HG02840 (cell line): ENCODE measurements at regions not wholly inside any gene's neighbourhood (a gene's known extent, or its start where the extent isn't known, plus 50 kb on each side); places are given as distances from the start of the nearest gene placed in this dataset.
"Not testable (repeated sequence)": the region's sequence is repeated elsewhere in the genome, so short reads cannot be mapped to it uniquely, and the experiment has no call there.

ENCODE experiments used
- ATAC-seq: cut with Tn5 transposase; IDR thresholded peaks from one replicate; pipeline ENCODE4 v1.9.1; 2021; ENCODE audit warnings: mild to moderate bottlenecking, moderate library complexity, moderate number of reproducible peaks; ENCODE audit not compliant: unreplicated experiment, low FRiP score

DNA sequence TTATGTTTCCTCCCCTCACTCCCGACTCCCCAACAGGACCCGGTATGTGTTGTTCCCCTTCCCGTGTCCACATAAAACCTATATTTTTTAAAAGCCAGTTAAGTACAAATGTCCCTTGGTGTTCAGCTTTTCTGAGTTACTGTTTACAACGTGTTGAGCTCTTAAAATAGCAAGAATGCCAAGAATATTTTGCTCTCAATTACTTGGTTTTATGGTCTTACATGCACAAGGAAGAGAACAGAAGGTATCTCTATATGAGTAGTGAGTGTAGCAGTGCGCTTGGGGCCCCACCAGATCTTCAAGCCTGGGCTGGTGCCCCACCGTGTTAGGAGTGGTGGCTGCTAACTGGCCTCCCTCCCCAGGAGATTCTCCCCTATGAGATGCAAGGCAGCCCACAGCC lies 75.3 kb downstream of the RIN2 start:
- no peak for ATAC-seq

DNA sequence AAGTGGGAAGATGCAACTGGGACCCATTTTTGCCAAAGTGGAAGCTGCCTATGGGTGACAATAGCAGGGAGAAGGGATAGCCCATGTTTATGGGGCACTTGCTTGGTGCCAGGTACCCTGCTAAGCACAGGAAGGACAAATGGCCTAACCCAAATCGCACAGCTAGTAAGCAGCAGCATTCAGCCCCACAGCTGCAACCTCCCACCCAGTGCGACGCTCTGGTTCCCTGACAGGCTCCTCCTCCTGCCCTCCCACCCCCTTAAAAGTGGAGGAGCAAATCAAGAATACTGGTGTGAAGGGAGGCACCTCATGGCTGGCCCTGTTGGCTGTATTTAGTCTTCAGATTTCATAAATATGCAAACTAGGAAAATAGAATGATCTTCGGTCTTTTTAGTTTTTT lies 76.2 kb downstream of the RIN2 start:
- ATAC-seq: no peak

DNA sequence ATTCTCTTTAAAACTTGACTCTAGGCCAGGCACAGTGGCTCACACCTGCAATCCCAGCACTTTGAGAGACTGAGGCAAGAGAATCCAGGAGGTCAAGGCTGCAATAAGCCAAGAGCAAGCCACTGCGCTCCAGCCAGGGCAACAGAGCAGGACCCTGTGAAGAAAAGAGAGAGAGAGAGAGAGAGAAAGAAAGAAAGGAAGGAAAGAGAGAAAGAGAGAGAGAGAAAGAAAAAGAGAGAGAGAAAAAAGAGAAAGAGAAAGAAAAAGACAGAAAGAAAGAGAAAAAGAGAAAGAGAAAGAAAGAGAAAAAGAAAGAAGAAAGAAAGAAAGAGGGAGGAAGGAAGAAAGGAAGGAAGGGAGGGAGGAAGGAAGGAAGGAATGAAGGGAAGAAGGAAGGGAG lies 76.7 kb downstream of the RIN2 start:
- no peak for ATAC-seq

DNA sequence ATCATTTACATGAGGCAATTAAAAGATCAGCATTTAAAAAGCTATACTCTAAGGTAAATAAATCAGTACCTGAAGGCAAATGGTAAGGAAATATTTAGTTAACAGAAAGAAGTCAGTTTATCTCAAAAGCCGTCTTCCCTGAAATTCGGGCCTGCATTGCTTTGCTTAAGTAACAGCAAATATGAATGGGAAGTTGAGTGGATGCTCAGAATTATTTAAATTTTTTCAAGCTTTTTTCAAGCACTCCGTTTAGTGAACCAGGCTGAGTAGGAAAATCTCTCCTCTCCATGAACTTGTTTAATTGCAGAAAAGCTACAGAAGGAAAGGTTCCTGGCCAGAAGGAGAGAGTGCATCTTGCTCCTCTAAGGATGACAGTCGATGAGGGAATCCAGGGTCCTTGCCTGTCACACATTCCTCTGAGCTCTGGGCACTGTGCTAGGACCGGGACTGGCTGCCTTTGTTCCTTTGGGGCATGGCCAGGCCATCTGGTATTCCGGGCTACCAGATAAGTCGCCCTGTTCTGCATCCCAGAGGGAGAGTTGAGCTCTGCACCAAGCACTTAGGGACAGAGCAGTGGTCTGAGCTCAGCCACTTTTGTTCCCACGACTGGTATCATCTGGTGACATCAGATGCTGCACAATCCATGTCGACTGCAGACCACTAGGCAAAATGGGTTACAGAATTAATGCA lies 77.6 kb downstream of the RIN2 start:
- ATAC-seq: no peak

DNA sequence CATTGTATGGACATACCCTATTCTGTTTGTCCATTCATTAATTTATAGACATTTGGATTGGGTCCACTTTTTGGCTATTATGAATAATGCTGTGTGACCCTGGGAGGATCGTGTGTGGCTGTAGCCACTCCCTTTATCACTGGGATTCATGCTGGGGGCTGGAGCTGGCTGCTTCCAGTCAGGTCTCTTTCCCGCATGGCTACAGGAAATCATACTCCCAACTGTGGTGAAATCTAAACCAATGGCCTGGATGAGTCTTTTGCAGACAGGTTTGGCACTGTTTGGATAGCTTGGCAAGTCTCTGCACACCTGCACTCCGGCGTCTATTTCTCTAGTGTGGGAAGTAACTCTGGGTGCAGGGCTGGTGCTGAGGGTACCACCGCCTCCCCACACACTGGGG lies 80.4 kb downstream of the RIN2 start:
- no peak for ATAC-seq

DNA sequence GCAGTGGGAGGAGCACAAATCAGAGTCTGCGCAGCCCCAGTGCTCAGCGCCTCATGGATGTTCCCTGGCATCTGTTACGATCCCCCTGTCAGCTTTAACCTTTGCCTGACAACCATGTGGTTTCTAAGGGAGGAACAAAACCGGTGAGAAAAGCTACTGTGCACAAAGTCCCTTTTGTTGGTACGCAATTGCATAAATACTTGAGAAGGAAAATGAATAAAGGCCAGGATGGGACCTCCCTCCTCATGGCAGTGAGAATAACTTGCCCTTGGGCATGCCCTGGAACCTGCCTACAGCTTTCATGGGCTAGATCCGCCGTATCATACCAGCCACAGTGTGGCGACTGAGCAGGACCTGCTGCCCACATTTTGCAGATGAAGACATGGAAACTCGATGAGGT lies 81.0 kb downstream of the RIN2 start:
- no peak for ATAC-seq

DNA sequence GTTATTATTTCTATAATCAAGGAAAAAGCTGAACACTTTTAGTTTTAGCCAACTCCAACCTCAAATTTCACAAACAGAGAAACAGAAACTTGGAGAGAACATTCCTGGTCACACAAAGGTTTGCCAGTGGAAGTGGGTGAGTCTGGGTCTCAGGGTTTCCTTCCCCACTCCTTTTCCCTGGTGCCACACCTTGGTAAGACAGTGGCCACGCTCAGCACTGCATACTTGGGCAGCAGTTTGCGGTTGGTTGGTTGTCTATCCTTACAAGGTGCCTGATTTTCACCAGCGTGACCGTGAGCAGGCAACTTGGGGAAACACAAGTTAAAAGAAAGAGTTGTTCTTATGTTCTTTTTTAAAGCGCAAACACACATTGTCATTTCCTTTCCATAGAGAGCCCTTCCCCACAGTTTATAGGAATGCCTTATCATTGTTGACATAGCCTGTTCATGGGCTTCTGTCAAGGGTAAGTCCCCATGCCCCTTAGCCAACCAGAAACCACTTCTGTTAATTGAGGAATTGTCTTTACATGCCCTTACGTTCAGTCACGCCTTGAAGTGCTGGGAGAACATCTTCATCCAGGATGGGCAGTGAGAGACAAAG lies 82.2 kb downstream of the RIN2 start:
- no peak for ATAC-seq

DNA sequence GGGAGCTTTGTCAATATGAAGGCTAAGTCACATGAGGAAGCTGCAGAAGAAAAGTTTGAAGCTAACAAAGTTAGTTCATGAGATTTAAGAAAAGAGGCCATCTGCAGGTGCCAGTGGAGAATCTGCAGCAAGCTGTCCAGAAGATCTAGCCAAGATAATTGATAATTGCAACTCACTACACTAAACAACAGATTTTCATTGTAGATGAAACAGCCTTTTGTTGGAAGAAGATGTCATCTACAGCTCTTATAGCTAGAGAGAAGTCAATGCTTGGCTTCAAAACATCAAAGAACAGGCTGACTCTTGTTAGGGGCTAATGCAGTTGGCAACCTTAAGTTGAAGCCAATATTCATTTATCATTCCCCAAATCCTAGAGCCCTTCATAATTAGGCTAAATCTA lies 83.7 kb downstream of the RIN2 start:
- ATAC-seq: no peak

DNA sequence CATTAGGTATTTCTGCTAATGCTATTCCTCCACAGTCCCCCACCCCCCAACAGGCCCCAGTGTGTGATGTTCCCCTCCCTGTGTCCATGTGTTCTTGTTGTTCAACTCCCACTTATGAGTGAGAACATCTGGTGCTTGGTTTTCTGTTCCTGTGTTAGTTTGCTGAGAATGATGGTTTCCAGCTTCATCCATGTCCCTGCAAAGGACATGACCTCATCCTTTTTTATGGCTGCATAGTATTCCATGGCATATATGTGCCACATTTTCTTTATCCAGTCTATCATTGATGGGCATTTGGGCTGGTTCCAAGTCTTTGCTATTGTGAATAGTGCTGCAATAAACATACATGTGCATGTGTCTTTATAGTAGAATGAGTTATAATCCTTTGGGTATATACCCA lies 86.8 kb downstream of the RIN2 start:
- not testable (repeated sequence) for ATAC-seq

DNA sequence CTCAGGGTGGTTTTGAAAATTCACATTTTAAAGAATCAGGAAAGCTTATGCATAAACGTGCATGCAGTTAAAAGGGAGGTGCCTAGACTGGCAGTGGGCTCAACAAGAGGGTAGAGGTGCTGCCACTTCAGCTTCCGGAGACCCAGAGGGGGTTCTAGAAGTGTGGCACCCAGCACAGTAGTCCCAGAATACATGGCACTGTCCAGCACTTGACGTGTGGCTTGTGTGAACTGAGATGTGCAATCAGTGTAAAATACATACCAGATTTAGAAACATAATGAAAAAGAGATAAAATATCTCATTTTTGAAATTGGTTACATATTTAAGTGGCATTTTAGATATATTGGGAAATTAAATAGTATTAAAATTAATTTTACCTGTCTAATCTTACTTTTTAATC lies 89.3 kb downstream of the RIN2 start:
- ATAC-seq: no peak

DNA sequence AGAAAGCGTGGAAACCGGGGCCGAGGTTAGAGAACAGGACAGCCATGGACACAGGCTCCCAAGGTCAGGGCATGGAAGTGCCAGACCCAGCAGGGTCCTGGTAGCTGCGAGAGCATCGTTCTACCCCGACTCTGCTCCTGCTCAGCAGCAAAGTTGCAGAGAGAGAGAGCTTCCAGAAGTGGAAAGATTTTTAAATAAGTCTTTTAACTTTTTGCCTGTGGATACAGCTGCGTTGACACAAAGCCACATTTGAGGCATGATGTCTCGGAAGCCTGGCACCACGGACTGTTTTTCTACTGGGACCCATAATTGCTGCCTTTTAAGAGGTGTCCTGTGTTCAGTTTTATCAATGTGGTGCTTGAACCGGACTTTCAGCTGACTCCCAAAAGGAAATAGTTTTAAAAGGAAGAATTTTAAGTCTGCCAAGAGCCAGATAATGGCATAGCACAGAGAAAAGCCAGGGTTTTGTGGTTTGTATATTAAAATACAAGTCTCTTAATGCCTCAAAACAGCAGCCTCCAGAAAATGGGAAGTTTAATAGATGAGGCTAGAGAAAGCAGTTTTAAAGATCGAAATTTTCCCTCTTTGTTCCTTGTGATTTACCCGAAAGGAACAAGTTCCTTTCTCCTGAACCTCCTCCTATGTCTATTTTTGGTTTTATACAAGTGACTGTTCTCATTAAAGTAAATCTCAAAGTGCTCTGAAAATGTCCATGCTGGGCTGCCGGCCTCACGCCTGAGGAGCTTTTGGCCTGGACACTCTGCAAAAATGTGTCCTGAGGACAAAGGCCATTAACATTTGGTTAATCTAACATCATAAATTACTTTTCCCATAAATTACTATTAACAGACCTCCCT lies 91.5 kb downstream of the RIN2 start:
- no peak for ATAC-seq

DNA sequence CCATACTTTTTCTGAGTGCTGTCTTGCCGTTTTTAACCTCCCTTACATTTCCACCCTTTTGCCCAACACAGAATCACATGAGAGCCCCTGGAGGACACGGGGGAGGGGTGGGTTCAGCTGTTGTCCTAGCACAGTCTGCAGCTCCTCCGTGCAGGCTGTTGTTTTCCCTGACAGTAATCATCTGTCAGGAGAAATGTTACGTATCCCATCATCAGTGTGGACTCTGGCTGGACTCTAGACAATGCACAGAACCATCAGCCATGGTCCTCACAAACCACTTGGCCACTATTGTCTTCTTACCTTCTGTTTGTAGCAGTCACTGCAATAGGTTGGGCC lies 92.1 kb downstream of the RIN2 start:
- ATAC-seq: no peak

DNA sequence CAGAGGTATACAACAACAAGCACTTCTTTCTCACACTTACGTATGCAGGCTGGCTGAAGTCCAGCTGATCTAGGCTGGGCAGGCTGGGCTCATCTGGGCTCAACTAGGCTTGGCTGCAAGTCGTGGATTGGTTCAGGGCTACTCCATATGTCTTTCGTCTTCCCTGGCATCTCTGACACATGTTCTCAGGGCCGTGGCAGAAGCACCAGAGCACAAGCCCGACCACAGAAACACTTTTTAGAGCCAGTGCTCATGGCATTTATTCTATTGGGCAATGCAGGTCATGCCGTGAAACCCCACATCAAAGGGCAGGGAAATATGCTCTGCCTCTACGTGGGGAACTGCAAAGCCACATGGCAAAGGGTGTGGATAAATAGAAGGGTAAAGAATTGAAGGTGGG lies 93.8 kb downstream of the RIN2 start:
- no peak for ATAC-seq

DNA sequence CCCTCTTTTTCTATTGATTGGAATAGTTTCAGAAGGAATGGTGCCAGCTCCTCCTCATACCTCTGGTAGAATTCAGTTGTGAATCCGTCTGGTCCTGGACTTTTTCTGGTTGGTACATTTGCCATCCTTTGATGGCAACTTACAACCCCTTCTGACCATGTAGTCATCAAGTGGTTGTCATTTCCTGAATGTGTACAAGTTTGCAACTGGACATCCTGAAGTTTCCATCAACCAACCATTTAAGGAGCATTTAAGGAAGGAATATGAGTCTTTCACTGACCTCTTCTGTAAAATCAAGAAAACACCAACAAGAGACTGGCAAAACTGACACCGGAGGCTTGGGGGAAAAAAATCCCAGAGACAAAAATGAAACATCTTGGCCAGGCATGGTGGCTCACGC lies 97.4 kb downstream of the RIN2 start:
- no peak for ATAC-seq

DNA sequence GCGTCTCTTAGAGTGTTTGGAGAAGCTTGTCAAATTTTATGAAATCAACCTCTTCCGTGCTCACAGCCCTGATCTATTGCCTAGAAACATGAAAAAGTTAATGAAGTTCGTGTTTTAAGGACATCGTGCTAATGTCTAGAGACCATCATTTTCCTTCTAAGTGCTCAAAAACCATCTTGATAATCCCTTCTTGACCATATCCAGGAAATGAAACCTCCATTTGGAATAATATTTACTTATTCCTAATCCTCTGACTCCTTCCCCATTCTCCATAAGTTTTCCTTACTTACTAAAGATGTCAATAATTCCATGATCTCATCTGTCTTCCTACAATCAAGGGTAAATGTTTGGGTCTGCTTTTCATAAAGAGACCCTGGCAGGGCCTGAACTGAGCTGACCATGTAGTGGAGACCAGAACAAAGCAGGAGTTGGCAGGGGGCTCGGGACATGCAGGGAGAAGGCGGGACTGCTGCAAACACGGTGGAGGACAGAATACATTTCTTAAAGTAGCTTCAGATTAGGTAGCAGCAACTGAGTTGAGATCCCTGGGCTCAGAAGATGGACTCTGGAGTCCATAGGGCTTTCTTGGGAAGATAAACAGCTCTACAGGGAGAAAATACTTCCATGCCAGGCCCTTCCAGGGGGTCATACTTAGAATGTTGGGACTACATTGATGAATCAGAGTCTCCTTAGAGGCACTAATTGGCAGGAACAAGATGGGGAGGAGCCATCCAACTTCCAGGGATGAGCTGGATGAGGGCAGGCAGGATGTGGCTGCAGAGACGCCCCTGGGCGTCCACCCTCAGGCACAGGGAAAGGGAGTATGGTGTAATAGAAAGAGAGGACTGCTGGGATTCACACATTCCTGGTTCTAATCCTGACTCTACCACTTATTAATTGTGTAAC lies 100.7 kb downstream of the RIN2 start:
- no peak for ATAC-seq

DNA sequence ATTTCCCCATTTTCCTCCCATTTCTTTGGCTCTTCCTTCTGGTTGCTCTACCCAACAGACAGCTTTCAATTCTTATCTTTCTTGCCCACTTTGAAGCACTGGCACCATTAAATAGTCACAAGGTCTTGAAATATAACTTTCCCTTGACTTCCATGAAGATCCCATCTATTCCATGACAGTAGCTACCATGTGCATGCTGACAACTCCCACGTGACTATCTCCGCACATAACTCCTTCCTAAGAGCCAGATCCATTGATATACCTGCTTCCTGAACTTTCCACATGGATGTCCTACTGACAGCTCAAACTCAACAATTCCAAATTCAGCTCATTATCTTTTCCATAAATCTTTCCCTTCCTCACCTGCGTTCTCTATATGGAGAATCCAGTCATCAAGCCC lies 101.4 kb downstream of the RIN2 start:
- ATAC-seq: no peak

DNA sequence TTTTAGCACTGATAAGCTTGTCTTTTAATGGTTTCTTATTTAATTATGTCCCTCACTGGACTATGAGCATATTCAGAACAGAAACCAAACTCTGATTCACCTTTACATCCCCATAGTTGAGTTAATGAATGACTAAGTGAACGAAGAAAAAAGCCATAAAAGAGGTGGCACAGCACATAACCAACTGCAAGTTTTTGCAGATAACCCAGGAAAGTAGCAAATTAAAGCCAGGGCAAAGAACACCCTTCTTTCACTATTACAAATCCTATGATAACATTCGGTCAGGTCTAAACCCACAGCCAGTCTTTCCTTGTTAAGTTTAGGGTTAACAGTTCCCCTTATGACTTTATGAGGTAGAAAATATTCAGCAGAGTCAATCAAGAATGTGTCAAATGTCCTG lies 102.7 kb downstream of the RIN2 start:
- no peak for ATAC-seq

DNA sequence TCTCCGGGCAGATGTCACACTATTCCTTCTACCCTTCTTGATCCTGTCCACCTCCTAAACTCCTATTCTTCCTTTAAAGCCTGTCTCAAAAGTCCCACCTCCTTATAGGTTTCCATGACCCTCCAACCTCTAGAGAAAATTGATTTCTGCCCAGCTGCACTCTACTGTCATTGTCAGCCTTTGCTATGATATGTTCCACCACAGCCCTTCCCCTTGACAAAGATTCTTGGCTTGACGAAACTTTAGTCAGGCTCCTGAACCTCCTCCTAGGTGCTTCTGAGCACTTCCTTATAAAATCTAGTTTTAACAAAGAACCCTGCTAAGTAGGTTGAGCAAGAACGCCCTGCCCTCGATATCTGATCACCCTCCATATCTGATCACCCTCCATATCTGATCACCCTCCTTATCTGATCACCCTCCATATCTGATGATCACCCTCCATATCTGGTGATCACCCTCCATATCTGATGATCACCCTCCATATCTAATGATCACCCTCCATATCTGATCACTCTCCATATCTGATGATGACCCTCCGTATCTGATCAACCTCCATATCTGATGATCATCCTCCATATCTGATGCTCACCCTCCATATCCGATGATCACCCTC lies 103.2 kb downstream of the RIN2 start:
- ATAC-seq: no peak

DNA sequence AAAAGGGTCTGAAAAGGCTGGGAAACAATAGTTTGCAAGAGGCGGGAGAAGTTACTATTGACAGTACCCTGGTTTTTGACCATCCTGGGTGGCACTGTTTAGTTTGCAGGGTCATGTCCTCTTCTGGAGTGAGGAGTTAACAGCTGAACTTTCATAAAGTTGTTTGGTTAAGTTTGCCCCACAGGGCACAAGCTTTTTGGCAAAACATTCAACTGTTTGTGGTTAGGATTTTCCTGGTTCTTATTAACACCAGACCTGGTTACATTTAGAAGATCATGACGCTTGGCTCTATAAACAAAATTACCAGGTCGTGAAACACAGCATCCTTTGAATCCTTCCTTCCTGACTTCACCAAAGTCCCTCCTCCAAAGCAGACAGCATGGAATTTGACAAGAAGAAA lies 106.1 kb downstream of the RIN2 start:
- ATAC-seq: no peak

DNA sequence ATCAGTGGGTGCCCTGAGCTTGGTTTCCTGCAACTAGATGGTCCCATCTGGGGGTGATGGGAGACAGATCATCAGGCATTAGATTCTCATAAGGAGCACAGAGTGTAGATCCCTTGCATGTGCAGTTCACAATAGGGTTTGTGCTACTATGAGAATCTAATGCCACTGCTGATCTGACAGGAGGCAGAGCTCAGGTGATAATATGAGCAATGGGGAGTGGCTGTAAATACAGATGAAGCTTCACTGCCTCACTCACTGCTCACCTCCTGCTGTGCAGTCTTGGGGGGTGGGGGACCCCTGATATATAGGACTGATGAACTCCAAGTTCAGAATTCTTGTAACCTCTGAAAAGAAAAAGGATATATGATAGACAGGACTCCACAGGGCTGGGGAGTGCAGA lies 108.0 kb downstream of the RIN2 start:
- no peak for ATAC-seq
